H9 (cell line): ENCODE measurements at regions not wholly inside any gene's neighbourhood (a gene's known extent, or its start where the extent isn't known, plus 50 kb on each side); places are given as distances from the start of the nearest gene placed in this dataset.

Source experiments
- DNase-seq: peaks from one replicate; pipeline ENCODE4 v3.0.0-alpha.2; 2017
- H2AFZ ChIP-seq: one replicate; pipeline ENCODE4 v1.6.1; 2013; ENCODE audit warnings: mild to moderate bottlenecking, low read length, control low read depth, moderate library complexity
- H2AK5ac ChIP-seq: 2 replicates; pipeline ENCODE4 v1.6.1; 2013; ENCODE audit warnings: low read length, control low read depth, mixed read lengths; ENCODE audit not compliant: insufficient read length
- H2BK120ac ChIP-seq: one replicate; pipeline ENCODE4 v1.6.1; 2013; ENCODE audit warnings: low read depth, mild to moderate bottlenecking, low read length, control low read depth, inconsistent platforms; ENCODE audit not compliant: poor library complexity, severe bottlenecking
- H2BK12ac ChIP-seq: 2 replicates; pipeline ENCODE4 v1.6.1; 2013; ENCODE audit warnings: low read length, control low read depth, mixed read lengths, low read depth; ENCODE audit not compliant: insufficient read length
- H2BK15ac ChIP-seq: 2 replicates; pipeline ENCODE4 v1.6.1; 2013; ENCODE audit warnings: low read depth, low read length, control low read depth
- H2BK20ac ChIP-seq: one replicate; pipeline ENCODE4 v1.6.1; 2013; ENCODE audit warnings: low read depth, mild to moderate bottlenecking, low read length, control low read depth, inconsistent platforms; ENCODE audit not compliant: poor library complexity, severe bottlenecking
- H2BK5ac ChIP-seq: 2 replicates; pipeline ENCODE4 v1.6.1; 2013; ENCODE audit warnings: low read length, control low read depth, mixed read lengths; ENCODE audit not compliant: insufficient read length
- H3K14ac ChIP-seq: 2 replicates; pipeline ENCODE4 v1.6.1; 2013; ENCODE audit warnings: low read length, control low read depth; ENCODE audit not compliant: insufficient read depth
- H3K18ac ChIP-seq: 2 replicates; pipeline ENCODE4 v1.6.1; 2013; ENCODE audit warnings: low read depth, mild to moderate bottlenecking, mixed read lengths, low read length, control low read depth; ENCODE audit not compliant: insufficient read length
- H3K23ac ChIP-seq: 2 replicates; pipeline ENCODE4 v1.6.1; 2013; ENCODE audit warnings: low read length, control low read depth, mixed read lengths, low read depth; ENCODE audit not compliant: insufficient read length
- H3K23me2 ChIP-seq: 2 replicates; pipeline ENCODE4 v1.6.1; 2013; ENCODE audit warnings: low read depth, mild to moderate bottlenecking, mixed read lengths, low read length, control low read depth; ENCODE audit not compliant: insufficient read length, poor library complexity, severe bottlenecking
- H3K27ac ChIP-seq: 2 replicates; pipeline ENCODE4 v1.5.1; 2013; ENCODE audit warnings: low read length, control low read depth, mixed read lengths, low read depth; ENCODE audit not compliant: insufficient read length
- H3K27me3 ChIP-seq: 2 replicates; pipeline ENCODE4 v1.6.1; 2013; ENCODE audit warnings: low read length, control low read depth, inconsistent platforms; ENCODE audit not compliant: insufficient read depth
- H3K4ac ChIP-seq: 2 replicates; pipeline ENCODE4 v1.6.1; 2013; ENCODE audit warnings: low read depth, mild to moderate bottlenecking, control low read depth, inconsistent platforms, low read length, moderate library complexity
- H3K4me1 ChIP-seq: 2 replicates; pipeline ENCODE4 v1.6.1; 2013; ENCODE audit warnings: low read length, control low read depth, inconsistent platforms; ENCODE audit not compliant: insufficient read depth
- H3K4me2 ChIP-seq: 2 replicates; pipeline ENCODE4 v1.6.1; 2013; ENCODE audit warnings: low read length, control low read depth, mixed read lengths; ENCODE audit not compliant: insufficient read length, insufficient read depth
- H3K56ac ChIP-seq: 2 replicates; pipeline ENCODE4 v1.6.1; 2013; ENCODE audit warnings: low read depth, mild to moderate bottlenecking, mixed read lengths, low read length, control low read depth; ENCODE audit not compliant: insufficient read length
- H3K79me1 ChIP-seq: 2 replicates; pipeline ENCODE4 v1.6.1; 2013; ENCODE audit warnings: low read depth, mild to moderate bottlenecking, moderate library complexity, low read length, control low read depth, inconsistent platforms; ENCODE audit not compliant: insufficient read depth, poor library complexity, severe bottlenecking
- H3K79me2 ChIP-seq: 2 replicates; pipeline ENCODE4 v1.6.1; 2013; ENCODE audit warnings: low read length, control low read depth, inconsistent platforms; ENCODE audit not compliant: insufficient read depth
- H3K9ac ChIP-seq: 2 replicates; pipeline ENCODE4 v1.6.1; 2013; ENCODE audit warnings: low read length, control low read depth, mixed read lengths; ENCODE audit not compliant: insufficient read length; ENCODE audit errors: extremely low read depth
- H3K9me3 ChIP-seq: one replicate; pipeline ENCODE4 v1.6.1; 2013; ENCODE audit warnings: low read depth, low read length, inconsistent platforms; ENCODE audit not compliant: control insufficient read depth
- H3T11ph ChIP-seq: one replicate; pipeline ENCODE4 v1.6.1; 2013; ENCODE audit warnings: mild to moderate bottlenecking, low read length, control low read depth, inconsistent platforms
- H4K20me1 ChIP-seq: one replicate; pipeline ENCODE4 v1.6.1; 2013; ENCODE audit not compliant: control insufficient read depth, insufficient read length, insufficient read depth
- H4K5ac ChIP-seq: 2 replicates; pipeline ENCODE4 v1.6.1; 2013; ENCODE audit warnings: low read depth, mild to moderate bottlenecking, mixed read lengths, low read length, control low read depth; ENCODE audit not compliant: insufficient read length
- H4K8ac ChIP-seq: replicated peaks from 2 replicates; pipeline ENCODE4 v1.6.1; 2013; ENCODE audit warnings: low read length, control low read depth, mixed read lengths, low read depth; ENCODE audit not compliant: insufficient read length
- H4K91ac ChIP-seq: 2 replicates; pipeline ENCODE4 v1.6.1; 2013; ENCODE audit warnings: low read depth, mild to moderate bottlenecking, moderate library complexity, mixed read lengths, low read length, control low read depth; ENCODE audit not compliant: insufficient read length
- H3K27ac Mint-ChIP-seq, 3 experiments: 2 replicates in 2 of 3; 3 replicates in 1 of 3; pipeline ENCODE4 v1.8.0; 2020 to 2021; ENCODE audit warnings: mixed read lengths in 3 of 3, mild to moderate bottlenecking in 1 of 3, moderate library complexity in 1 of 3
- H3K27me3 Mint-ChIP-seq: 2 replicates; pipeline ENCODE4 v1.8.0; 2021; ENCODE audit warnings: low read depth, mild to moderate bottlenecking, moderate library complexity, mixed read lengths
- H3K36me3 Mint-ChIP-seq, 3 experiments: 2 replicates in 2 of 3; 3 replicates in 1 of 3; pipeline ENCODE4 v1.8.0; 2020 to 2021; ENCODE audit warnings: low read depth in 3 of 3, mixed read lengths in 3 of 3; ENCODE audit not compliant: insufficient read depth in 1 of 3
- H3K4me1 Mint-ChIP-seq, 2 experiments: 2 replicates each; pipeline ENCODE4 v1.8.0; 2020; ENCODE audit warnings: mixed read lengths in 2 of 2
- H3K4me3 Mint-ChIP-seq, 2 experiments: 2 replicates in 1 of 2; 3 replicates in 1 of 2; pipeline ENCODE4 v1.8.0; 2020 to 2021; ENCODE audit warnings: mild to moderate bottlenecking in 2 of 2, mixed read lengths in 2 of 2, moderate library complexity in 1 of 2
- H3K9me3 Mint-ChIP-seq, 2 experiments: 2 replicates in 1 of 2; 3 replicates in 1 of 2; pipeline ENCODE4 v1.8.0; 2020; ENCODE audit warnings: mild to moderate bottlenecking in 2 of 2, mixed read lengths in 2 of 2, moderate library complexity in 1 of 2
- CTCF ChIP-seq: fragments of 200-600 bp; sonication (generic); conservative IDR thresholded peaks from 3 replicates; pipeline ENCODE4 v1.8.0; 2021; ENCODE audit warnings: antibody characterized with exemption, mild to moderate bottlenecking
- WGBS: extraction: QIAGEN DNeasy Blood & Tissue Kit; methylation state at CpG from one replicate; pipeline ENCODE4 v1.1.7; 2013; ENCODE audit warnings: missing lambda C conversion rate, low lambda C conversion rate, mixed read lengths; ENCODE audit not compliant: insufficient read length; ENCODE audit errors: extremely low coverage; 5-methylcytosine and 5-hydroxymethylcytosine counted together

DNA sequence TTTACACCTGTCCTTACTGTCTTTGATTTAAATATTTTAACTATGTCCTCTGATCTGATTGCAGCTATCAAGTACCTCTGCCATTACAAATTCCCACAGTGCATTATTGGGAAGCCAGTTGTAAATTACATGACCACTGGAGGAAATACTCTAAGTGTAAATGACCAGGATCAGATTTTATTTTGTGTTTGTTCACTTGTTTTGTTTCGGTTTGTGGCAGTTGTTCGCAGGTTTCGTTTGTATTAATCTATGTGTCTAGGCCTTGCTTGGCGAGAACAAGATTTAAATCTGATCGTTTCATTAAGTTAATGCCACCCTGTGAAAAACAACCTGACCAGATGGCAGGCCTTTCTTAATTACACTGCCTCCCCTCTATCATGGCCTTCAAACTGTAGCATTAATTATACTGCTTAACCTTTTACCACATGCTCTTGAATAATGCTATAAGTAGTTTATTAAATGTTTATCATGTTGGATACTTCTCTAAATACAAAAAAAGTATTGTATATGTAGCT lies 990.1 kb downstream of the TMTC2 start:
- Histone ChIP-seq H4K8ac (no peak overlapping the region), H2BK20ac (no peak overlapping the region), H4K91ac (no peak overlapping the region), H3K79me1 (no peaks in the 10 kb centered on the region), H2AFZ (no peak overlapping the region), H3K18ac (no peak overlapping the region), H3K56ac (no peak overlapping the region), H3K14ac (no peak overlapping the region), H4K5ac (no peak overlapping the region), H2AK5ac (no peak overlapping the region), H3K79me2 (no peaks in the 10 kb centered on the region), H2BK5ac (no peak overlapping the region), H3K23me2 (no peaks in the 10 kb centered on the region), H3K9ac (no peak overlapping the region), H3K23ac (no peak overlapping the region), H3K27me3 (no peaks in the 10 kb centered on the region), H2BK120ac (no peak overlapping the region), H3K9me3 (no peaks in the 10 kb centered on the region), H2BK15ac (no peak overlapping the region), H3K27ac (no peak overlapping the region), H2BK12ac (no peak overlapping the region), H3K4me2 (no peak overlapping the region), H3T11ph (no peak overlapping the region), H3K4ac (no peak overlapping the region), H3K4me1 (no peaks in the 10 kb centered on the region), H4K20me1 (no peaks in the 10 kb centered on the region)
- TF ChIP-seq CTCF = no peak
- no peak overlapping the region for H3K27ac Mint-ChIP-seq
- no peak for DNase-seq
- WGBS = no CpG with 5 or more reads among the region's 5 CpGs
- H3K4me1 Mint-ChIP-seq = no peaks in the 10 kb centered on the region
- peaks cover 0 to 2% of the 10 kb centered on the region in 2 experiments; a peak in 1 of 5 replicates for H3K9me3 Mint-ChIP-seq
- no peaks in the 10 kb centered on the region for H3K36me3 Mint-ChIP-seq
- no peaks in the 10 kb centered on the region for H3K27me3 Mint-ChIP-seq
- no peak overlapping the region for H3K4me3 Mint-ChIP-seq
